ENCODE measurements at regions not wholly inside any gene's neighbourhood (a gene's known extent, or its start where the extent isn't known, plus 50 kb on each side); places are given as distances from the start of the nearest gene placed in this dataset.

- Histone ChIP-seq H3K4me3 (ENCODE audit: insufficient read depth, low read depth, low read length) (no peak overlapping the region), H3K27me3 (ENCODE audit: control insufficient read depth, insufficient read depth, low read length) (no peaks in the 10 kb centered on the region), H3K23ac (ENCODE audit: low read depth, low read length) (no peak overlapping the region), H2BK120ac (ENCODE audit: low read depth, low read length) (peak overlapping the region; percentile 50; the same call in 1 of the 2 replicates), H2AK5ac (ENCODE audit: low read depth, low read length) (no peak overlapping the region), H4K8ac (ENCODE audit: low read depth in 2 of 2, low read length in 2 of 2) (peak overlapping the region in 1 of 2 experiments; percentile 51; a peak in 1 of 4 replicates), H2BK5ac (ENCODE audit: low read depth, low read length, poor library complexity, severe bottlenecking) (peak overlapping the region; percentile 50), H3K79me1 (ENCODE audit: low read depth in 1 of 2, low read length in 2 of 2) (no peaks in the 10 kb centered on the region), H3K4me2 (ENCODE audit: low read depth, low read length) (no peak overlapping the region), H3K4me1 (ENCODE audit: control insufficient read depth, insufficient read depth, low read length) (peaks cover 4% of the 10 kb centered on the region; the same call in 1 of the 2 replicates), H3K9me3 (ENCODE audit: control insufficient read depth, insufficient read depth, low read length) (no peaks in the 10 kb centered on the region), H3K4ac (ENCODE audit: low read depth, low read length) (no peak overlapping the region), H2BK15ac (ENCODE audit: low read depth, low read length) (no peak overlapping the region), H3K9me1 (ENCODE audit: insufficient read depth, low read length) (peaks cover 2% of the 10 kb centered on the region), H3K36me3 (ENCODE audit: control insufficient read depth, insufficient read depth, low read length) (no peaks in the 10 kb centered on the region), H4K20me1 (ENCODE audit: insufficient read depth, low read length) (no peaks in the 10 kb centered on the region), H4K91ac (ENCODE audit: insufficient read depth, low read depth, low read length) (no peak overlapping the region), H2AK9ac (replicated peaks; ENCODE audit: low read depth, low read length, poor library complexity) (no peak overlapping the region), H3K14ac (replicated peaks; ENCODE audit: low read depth, low read length) (no peak overlapping the region), H3K27ac (ENCODE audit: insufficient read depth, low read length) (no peak overlapping the region), H3K9ac (ENCODE audit: low read depth, low read length) (no peak overlapping the region), H4K5ac (ENCODE audit: low read depth, low read length) (peak overlapping the region; percentile 53; the same call in 1 of the 2 replicates), H2AFZ (replicated peaks; ENCODE audit: low read length, poor library complexity) (no peak overlapping the region), H3K18ac (ENCODE audit: low read depth, low read length) (peak overlapping the region; percentile 91; the same call in 1 of the 2 replicates), H2BK20ac (ENCODE audit: low read depth, low read length) (peak overlapping the region; percentile 47; the same call in 1 of the 2 replicates), H3K56ac (ENCODE audit: extremely low read depth, insufficient read depth, low read length) (no peak overlapping the region)
- DNase-seq (no peak), ATAC-seq (ENCODE audit: low read depth) (no peak)
- TF ChIP-seq RAD21 (IDR thresholded peaks at IDR 0.05; ENCODE audit: low read length) (no peak), CHD1 (IDR thresholded peaks at IDR 0.05; ENCODE audit: low read depth, low read length) (no peak)
- intact Hi-C loops (cut with micrococcal nuclease), result no loop called here
- POLR2A ChIA-PET (ENCODE audit: unreplicated experiment), result no interaction called here
- CTCF ChIA-PET, result interaction anchor here (0.8 to 0.9 kb wide), 3 partner anchors 12 to 122 kb away, joined by 3 read pairs; no protein-coding TSS in a partner anchor
- dilution Hi-C loops (cut with HindIII; ENCODE audit: low sequenced_read_pairs, unreplicated experiment), result no loop called here
- BruUV-seq (replicated peaks), result no TSS peak
- in situ Hi-C loops (cut with MboI; ENCODE audit: low sequenced_read_pairs), result no loop called here
These were observed 87.6 kb upstream of the KCNQ5 start for GRCh38 chr6:72534236-72534635.
